ENCODE measurements at regions not wholly inside any gene's neighbourhood (a gene's known extent, or its start where the extent isn't known, plus 50 kb on each side); places are given as distances from the start of the nearest gene placed in this dataset.

DNA sequence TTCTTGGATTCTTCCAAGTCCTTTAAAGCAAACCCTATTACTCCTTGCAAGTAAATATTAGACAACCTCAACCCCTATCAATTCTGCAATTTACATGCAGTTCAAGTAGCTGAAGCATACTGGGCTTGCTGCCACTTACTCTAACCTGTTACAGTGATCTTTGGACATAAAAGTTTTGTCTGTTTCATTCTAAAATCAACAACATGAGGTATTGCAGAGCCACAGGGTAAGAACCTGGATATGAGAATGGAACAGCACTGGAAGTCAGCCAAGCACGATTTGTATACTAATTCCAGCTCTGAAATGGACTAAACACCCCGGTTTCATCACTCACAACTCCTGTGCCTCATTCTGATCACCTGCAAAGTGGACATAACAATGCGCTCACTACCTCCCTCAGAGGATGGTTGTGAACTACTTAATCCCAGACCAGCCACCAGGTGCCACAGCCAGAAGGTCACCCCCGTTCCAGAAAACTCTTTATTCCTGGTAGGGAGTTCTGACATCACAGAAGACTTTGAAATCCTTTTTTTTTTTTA lies 270.0 kb downstream of the ADGB start:
- TF ChIP-seq EP300 (IDR thresholded peaks at IDR 0.05) = no peak
- TF ChIP-seq, protein P1, sequence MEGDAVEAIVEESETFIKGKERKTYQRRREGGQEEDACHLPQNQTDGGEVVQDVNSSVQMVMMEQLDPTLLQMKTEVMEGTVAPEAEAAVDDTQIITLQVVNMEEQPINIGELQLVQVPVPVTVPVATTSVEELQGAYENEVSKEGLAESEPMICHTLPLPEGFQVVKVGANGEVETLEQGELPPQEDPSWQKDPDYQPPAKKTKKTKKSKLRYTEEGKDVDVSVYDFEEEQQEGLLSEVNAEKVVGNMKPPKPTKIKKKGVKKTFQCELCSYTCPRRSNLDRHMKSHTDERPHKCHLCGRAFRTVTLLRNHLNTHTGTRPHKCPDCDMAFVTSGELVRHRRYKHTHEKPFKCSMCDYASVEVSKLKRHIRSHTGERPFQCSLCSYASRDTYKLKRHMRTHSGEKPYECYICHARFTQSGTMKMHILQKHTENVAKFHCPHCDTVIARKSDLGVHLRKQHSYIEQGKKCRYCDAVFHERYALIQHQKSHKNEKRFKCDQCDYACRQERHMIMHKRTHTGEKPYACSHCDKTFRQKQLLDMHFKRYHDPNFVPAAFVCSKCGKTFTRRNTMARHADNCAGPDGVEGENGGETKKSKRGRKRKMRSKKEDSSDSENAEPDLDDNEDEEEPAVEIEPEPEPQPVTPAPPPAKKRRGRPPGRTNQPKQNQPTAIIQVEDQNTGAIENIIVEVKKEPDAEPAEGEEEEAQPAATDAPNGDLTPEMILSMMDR (IDR thresholded peaks at IDR 0.05) = no peak
